Mesenchymal stem cell (in vitro differentiated cells and primary cell): ENCODE measurements at regions not wholly inside any gene's neighbourhood (a gene's known extent, or its start where the extent isn't known, plus 50 kb on each side); places are given as distances from the start of the nearest gene placed in this dataset.
"Not testable (repeated sequence)": the region's sequence is repeated elsewhere in the genome, so short reads cannot be mapped to it uniquely, and the experiment has no call there.

Source experiments
- DNase-seq: peaks from one replicate; pipeline ENCODE4 v3.0.0-alpha.2; 2013
- H2AFZ ChIP-seq: one replicate; pipeline ENCODE4 v1.6.1; 2013; ENCODE audit warnings: low read depth, mild to moderate bottlenecking, control low read depth, inconsistent platforms, low read length, moderate library complexity
- H2AK5ac ChIP-seq: 2 replicates; pipeline ENCODE4 v1.6.1; 2013; ENCODE audit warnings: low read length, moderate library complexity, mild to moderate bottlenecking, inconsistent platforms; ENCODE audit not compliant: severe bottlenecking
- H2BK120ac ChIP-seq: one replicate; pipeline ENCODE4 v1.6.1; 2013; ENCODE audit warnings: low read depth, mild to moderate bottlenecking, inconsistent platforms, low read length, moderate library complexity
- H2BK12ac ChIP-seq, 2 experiments: one replicate each; pipeline ENCODE4 v1.6.1; 2013; ENCODE audit warnings: inconsistent platforms in 2 of 2, low read length in 2 of 2, mild to moderate bottlenecking in 2 of 2, moderate library complexity in 2 of 2, control low read depth in 1 of 2
- H2BK15ac ChIP-seq: one replicate; pipeline ENCODE4 v1.6.1; 2013; ENCODE audit warnings: mild to moderate bottlenecking, low read depth, inconsistent platforms; ENCODE audit not compliant: poor library complexity, severe bottlenecking
- H2BK5ac ChIP-seq: 2 replicates; pipeline ENCODE4 v1.6.1; 2013; ENCODE audit warnings: low read depth, mild to moderate bottlenecking, low read length, control low read depth, inconsistent platforms; ENCODE audit not compliant: poor library complexity, severe bottlenecking
- H3K14ac ChIP-seq, 2 experiments: one replicate each; pipeline ENCODE4 v1.6.1; 2013; ENCODE audit warnings: inconsistent platforms in 2 of 2, low read length in 2 of 2, control low read depth in 1 of 2, mild to moderate bottlenecking in 1 of 2, moderate library complexity in 1 of 2
- H3K18ac ChIP-seq, 2 experiments: one replicate each; pipeline ENCODE4 v1.6.1; 2013; ENCODE audit warnings: inconsistent platforms in 2 of 2, low read length in 2 of 2, control low read depth in 1 of 2, low read depth in 1 of 2, mild to moderate bottlenecking in 1 of 2
- H3K23ac ChIP-seq, 2 experiments: one replicate each; pipeline ENCODE4 v1.6.1; 2013; ENCODE audit warnings: inconsistent platforms in 2 of 2, low read length in 2 of 2, mild to moderate bottlenecking in 2 of 2, moderate library complexity in 2 of 2, control low read depth in 1 of 2
- H3K27ac ChIP-seq: 2 replicates; pipeline ENCODE4 v1.5.1; 2013; ENCODE audit warnings: mild to moderate bottlenecking, moderate library complexity, low read length, control low read depth, inconsistent platforms; ENCODE audit not compliant: poor library complexity, severe bottlenecking
- H3K27me3 ChIP-seq, 2 experiments: 2 replicates each; pipeline versions ENCODE4 v1.6.1 to v1.7.0; 2013; ENCODE audit warnings: low read length in 2 of 2, mild to moderate bottlenecking in 2 of 2, moderate library complexity in 2 of 2, control low read depth in 1 of 2, inconsistent platforms in 1 of 2; ENCODE audit not compliant: control insufficient read depth in 1 of 2, insufficient read depth in 1 of 2
- H3K36me3 ChIP-seq, 2 experiments: 2 replicates each; pipeline versions ENCODE4 v1.6.1 to v1.7.0; 2013; ENCODE audit warnings: low read length in 2 of 2, control low read depth in 1 of 2, inconsistent platforms in 1 of 2, low read depth in 1 of 2, mild to moderate bottlenecking in 1 of 2; ENCODE audit not compliant: insufficient read depth in 2 of 2, control insufficient read depth in 1 of 2
- H3K4ac ChIP-seq, 2 experiments: one replicate each; pipeline ENCODE4 v1.6.1; 2013; ENCODE audit warnings: inconsistent platforms in 2 of 2, low read length in 2 of 2, mild to moderate bottlenecking in 2 of 2, moderate library complexity in 2 of 2, control low read depth in 1 of 2, low read depth in 1 of 2
- H3K4me1 ChIP-seq: 2 replicates; pipeline ENCODE4 v1.6.1; 2013; ENCODE audit warnings: low read depth, low read length, control low read depth; ENCODE audit not compliant: control insufficient read depth, insufficient read depth
- H3K4me2 ChIP-seq: 2 replicates; pipeline ENCODE4 v1.6.1; 2013; ENCODE audit warnings: low read length, mild to moderate bottlenecking, inconsistent platforms; ENCODE audit not compliant: poor library complexity, severe bottlenecking
- H3K4me3 ChIP-seq, 2 experiments: 2 replicates each; pipeline versions ENCODE4 v1.5.1 to v1.7.0; 2013; ENCODE audit warnings: low read length in 2 of 2, mild to moderate bottlenecking in 2 of 2, control low read depth in 1 of 2, low read depth in 1 of 2; ENCODE audit not compliant: insufficient read depth in 1 of 2
- H3K79me1 ChIP-seq: replicated peaks from 2 replicates; pipeline ENCODE4 v1.6.1; 2013; ENCODE audit warnings: mild to moderate bottlenecking, control low read depth, low read length, inconsistent platforms; ENCODE audit not compliant: poor library complexity, severe bottlenecking
- H3K9ac ChIP-seq: 2 replicates; pipeline ENCODE4 v1.7.0; 2013; ENCODE audit warnings: mild to moderate bottlenecking, low read length, moderate library complexity
- H3K9me3 ChIP-seq: 2 replicates; pipeline ENCODE4 v1.7.0; 2013; ENCODE audit warnings: mild to moderate bottlenecking, low read length; ENCODE audit not compliant: control insufficient read depth
- H4K8ac ChIP-seq: one replicate; pipeline ENCODE4 v1.6.1; 2013; ENCODE audit warnings: inconsistent platforms, mild to moderate bottlenecking, low read length, moderate library complexity
- H4K91ac ChIP-seq: one replicate; pipeline ENCODE4 v1.6.1; 2013; ENCODE audit warnings: mild to moderate bottlenecking, low read length, inconsistent platforms
- WGBS: methylation state at CpG from one replicate; pipeline ENCODE4 v1.1.7; 2013; ENCODE audit warnings: mixed read lengths; 5-methylcytosine and 5-hydroxymethylcytosine counted together

GRCh38 chr22:22368516-22368915 is 123.9 kb downstream of the VPREB1 start:
- H3K23ac ChIP-seq, result no peak overlapping the region
- H4K91ac ChIP-seq, result no peak overlapping the region
- H3K36me3 ChIP-seq, result no peaks in the 10 kb centered on the region
- no peaks in the 10 kb centered on the region for H3K9me3 ChIP-seq
- no peak overlapping the region for H4K8ac ChIP-seq
- H3K4me1 ChIP-seq, result peaks cover 5% of the 10 kb centered on the region
- no peak overlapping the region for H2BK15ac ChIP-seq
- H3K14ac ChIP-seq, result no peak overlapping the region
- no peak overlapping the region for H3K18ac ChIP-seq
- H3K27ac ChIP-seq, result no peak overlapping the region
- peaks cover 46 to 82% of the 10 kb centered on the region in 2 experiments for H3K27me3 ChIP-seq
- no peak overlapping the region for H3K4me3 ChIP-seq
- H3K4ac ChIP-seq, result no peak overlapping the region
- no peaks in the 10 kb centered on the region for H3K79me1 ChIP-seq
- no peak overlapping the region for H3K4me2 ChIP-seq
- H3K9ac ChIP-seq, result no peak overlapping the region
- no peak overlapping the region for H2BK12ac ChIP-seq
- no peak overlapping the region for H2AK5ac ChIP-seq
- H2BK120ac ChIP-seq, result no peak overlapping the region
- no peak for DNase-seq
- no peak overlapping the region for H2AFZ ChIP-seq
- H2BK5ac ChIP-seq, result no peak overlapping the region
- WGBS, result 97% methylated on average over 2 of the region's 2 CpGs

GRCh38 chr22:22369219-22369963 is 124.8 kb downstream of the VPREB1 start:
- not testable (repeated sequence) for H3K23ac ChIP-seq, H3K9me3 ChIP-seq, H2AK5ac ChIP-seq, H3K9ac ChIP-seq, H2AFZ ChIP-seq, H2BK12ac ChIP-seq, H4K91ac ChIP-seq, H3K4me2 ChIP-seq, H3K18ac ChIP-seq, H3K79me1 ChIP-seq, H3K4me3 ChIP-seq, H2BK5ac ChIP-seq, H3K36me3 ChIP-seq, H3K4ac ChIP-seq, H2BK15ac ChIP-seq, H3K27ac ChIP-seq, H4K8ac ChIP-seq, H2BK120ac ChIP-seq, H3K4me1 ChIP-seq, H3K14ac ChIP-seq
- 16% methylated on average over 2 of the region's 2 CpGs for WGBS
- peaks cover 46 to 82% of the 10 kb centered on the region in 2 experiments for H3K27me3 ChIP-seq
- peak; percentile 6 for DNase-seq

- H2AK5ac ChIP-seq, result no peak overlapping the region
- DNase-seq, result no peak
- H3K4me2 ChIP-seq, result no peak overlapping the region
- H2BK5ac ChIP-seq, result no peak overlapping the region
- H3K79me1 ChIP-seq, result no peaks in the 10 kb centered on the region
- H4K91ac ChIP-seq, result no peak overlapping the region
- no peak overlapping the region for H3K4me3 ChIP-seq
- H2BK120ac ChIP-seq, result no peak overlapping the region
- no peak overlapping the region for H3K14ac ChIP-seq
- peaks cover 46 to 87% of the 10 kb centered on the region in 2 experiments for H3K27me3 ChIP-seq
- H3K9me3 ChIP-seq, result no peaks in the 10 kb centered on the region
- H2BK15ac ChIP-seq, result no peak overlapping the region
- H2BK12ac ChIP-seq, result no peak overlapping the region
- H3K4me1 ChIP-seq, result peaks cover 5% of the 10 kb centered on the region
- H3K36me3 ChIP-seq, result no peaks in the 10 kb centered on the region
- H3K23ac ChIP-seq, result no peak overlapping the region
- no peak overlapping the region for H3K27ac ChIP-seq
- no peak overlapping the region for H3K4ac ChIP-seq
- no peak overlapping the region for H3K9ac ChIP-seq
- WGBS, result 69% methylated on average over 4 of the region's 4 CpGs
- no peak overlapping the region for H3K18ac ChIP-seq
- H4K8ac ChIP-seq, result no peak overlapping the region
- no peak overlapping the region for H2AFZ ChIP-seq
Observed at GRCh38 chr22:22369964-22370270, 125.3 kb downstream of the VPREB1 start.

- H2BK12ac ChIP-seq, result no peak overlapping the region
- H3K36me3 ChIP-seq, result no peaks in the 10 kb centered on the region
- DNase-seq, result no peak
- no peak overlapping the region for H3K14ac ChIP-seq
- H4K91ac ChIP-seq, result no peak overlapping the region
- H3K4ac ChIP-seq, result no peak overlapping the region
- no peak overlapping the region for H3K4me3 ChIP-seq
- WGBS, result 13% methylated on average over 1 of the region's 2 CpGs
- H3K27ac ChIP-seq, result no peak overlapping the region
- no peak overlapping the region for H3K23ac ChIP-seq
- no peak overlapping the region for H3K18ac ChIP-seq
- H4K8ac ChIP-seq, result no peak overlapping the region
- H3K9me3 ChIP-seq, result no peaks in the 10 kb centered on the region
- no peak overlapping the region for H3K4me2 ChIP-seq
- no peak overlapping the region for H2BK15ac ChIP-seq
- H3K27me3 ChIP-seq, result peaks cover 50 to 90% of the 10 kb centered on the region in 2 experiments
- H3K79me1 ChIP-seq, result no peaks in the 10 kb centered on the region
- H2BK120ac ChIP-seq, result no peak overlapping the region
- H3K4me1 ChIP-seq, result peaks cover 5% of the 10 kb centered on the region
- no peak overlapping the region for H2BK5ac ChIP-seq
- H3K9ac ChIP-seq, result no peak overlapping the region
- H2AK5ac ChIP-seq, result no peak overlapping the region
- no peak overlapping the region for H2AFZ ChIP-seq
Observed at GRCh38 chr22:22371031-22371541, 126.5 kb downstream of the VPREB1 start.
